Heart left ventricle (tissue), 13 donors: ENCODE measurements at regions not wholly inside any gene's neighbourhood (a gene's known extent, or its start where the extent isn't known, plus 50 kb on each side); places are given as distances from the start of the nearest gene placed in this dataset.

Experiments used
- POLR2A ChIP-seq, 2 donors: fragments of 450-650 bp; IDR thresholded peaks; one replicate each; pipeline ENCODE4 v1.6.1; 2017; ENCODE audit warnings: antibody characterized with exemption in 2 of 2, mild to moderate bottlenecking in 2 of 2, moderate library complexity in 2 of 2
- TF ChIP-seq, protein P1 (sequence below), 12 donors: fragments of 200-600 bp; sonication (generic) in 4 of 12; IDR thresholded peaks; one replicate each; pipeline versions ENCODE4 v1.5.0 to v1.8.0; 2018 to 2022; ENCODE audit warnings: antibody characterized with exemption in 12 of 12, mild to moderate bottlenecking in 5 of 12
- donor health status: ischemic (EF 13 %, LVEDD 7.1; RV severe dilation, severe dysfunction).
- donor health status: DM: no; HTN: yes; CAD: no.
- donor health status: DM: no; HTN: no; CAD: no.
- donor health status: ischemic (EF 25% LVEDD 6.9; RV normal size, moderate dysfunction).
- donor health status: ischemic (EF 25% LVEDD 5.7; RV mildly dilated, moderate dysfunction).
- donor health status: ischemic (EF 35%, LVEDD 5.7; RV mildly dilated, moderate dysfunction).
- donor health status: nonischemic (EF 11% LVEDD 7.7; RV severe dilation, severe dysfunction).
- donor health status: DM: yes; HTN: yes; CAD: no.
- donor health status: PGD.
- donor health status: ischemic (EF 29% LVEDD 5.4; RV normal size, mild dysfunction).
- donor health status: nonischemic (EF 23%, LVEDD 6.1; RV moderate dilation, normal function).

DNA sequence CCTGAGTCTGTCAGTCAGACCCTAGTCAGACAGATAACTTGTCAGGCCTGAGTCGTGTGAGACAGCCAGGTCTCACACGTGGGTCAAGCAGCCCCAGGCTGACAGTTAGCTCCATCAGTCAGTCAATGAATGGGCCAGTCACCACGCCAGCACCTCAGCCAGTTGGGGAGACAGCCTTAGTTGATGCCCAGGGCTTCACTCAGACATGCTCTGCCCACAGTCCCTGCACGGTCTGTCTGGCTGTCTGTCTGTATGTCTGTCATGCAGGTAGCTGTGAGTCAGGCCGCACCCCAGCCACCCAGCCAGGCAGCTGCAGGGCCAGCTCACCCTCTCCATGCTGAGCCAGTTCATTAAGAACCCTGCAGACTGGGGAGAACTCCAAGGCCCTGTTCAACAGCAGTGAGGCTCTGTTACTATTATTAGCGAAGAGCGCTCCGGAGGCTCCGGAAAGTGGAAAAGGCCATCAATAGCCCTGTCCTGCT is 141.1 kb upstream of the PCBD1 start:
- TF ChIP-seq POLR2A (IDR thresholded peaks at IDR 0.05), result no peak
- TF ChIP-seq, protein P1, sequence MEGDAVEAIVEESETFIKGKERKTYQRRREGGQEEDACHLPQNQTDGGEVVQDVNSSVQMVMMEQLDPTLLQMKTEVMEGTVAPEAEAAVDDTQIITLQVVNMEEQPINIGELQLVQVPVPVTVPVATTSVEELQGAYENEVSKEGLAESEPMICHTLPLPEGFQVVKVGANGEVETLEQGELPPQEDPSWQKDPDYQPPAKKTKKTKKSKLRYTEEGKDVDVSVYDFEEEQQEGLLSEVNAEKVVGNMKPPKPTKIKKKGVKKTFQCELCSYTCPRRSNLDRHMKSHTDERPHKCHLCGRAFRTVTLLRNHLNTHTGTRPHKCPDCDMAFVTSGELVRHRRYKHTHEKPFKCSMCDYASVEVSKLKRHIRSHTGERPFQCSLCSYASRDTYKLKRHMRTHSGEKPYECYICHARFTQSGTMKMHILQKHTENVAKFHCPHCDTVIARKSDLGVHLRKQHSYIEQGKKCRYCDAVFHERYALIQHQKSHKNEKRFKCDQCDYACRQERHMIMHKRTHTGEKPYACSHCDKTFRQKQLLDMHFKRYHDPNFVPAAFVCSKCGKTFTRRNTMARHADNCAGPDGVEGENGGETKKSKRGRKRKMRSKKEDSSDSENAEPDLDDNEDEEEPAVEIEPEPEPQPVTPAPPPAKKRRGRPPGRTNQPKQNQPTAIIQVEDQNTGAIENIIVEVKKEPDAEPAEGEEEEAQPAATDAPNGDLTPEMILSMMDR (IDR thresholded peaks at IDR 0.05), result no peak
